HG03095 (cell line): ENCODE measurements at regions not wholly inside any gene's neighbourhood (a gene's known extent, or its start where the extent isn't known, plus 50 kb on each side); places are given as distances from the start of the nearest gene placed in this dataset.

Experiments used
- ATAC-seq: cut with Tn5 transposase; IDR thresholded peaks from one replicate; pipeline ENCODE4 v1.9.1; 2021; ENCODE audit warnings: moderate library complexity; ENCODE audit not compliant: unreplicated experiment

GRCh38 chr5:130731839-130732238, 433.2 kb downstream of the HINT1 start:
- ATAC-seq = no peak

GRCh38 chr5:130729541-130729940, 435.5 kb downstream of the HINT1 start:
- no peak for ATAC-seq

- ATAC-seq = no peak
These were observed 437.2 kb downstream of the HINT1 start for GRCh38 chr5:130727830-130728229.

DNA sequence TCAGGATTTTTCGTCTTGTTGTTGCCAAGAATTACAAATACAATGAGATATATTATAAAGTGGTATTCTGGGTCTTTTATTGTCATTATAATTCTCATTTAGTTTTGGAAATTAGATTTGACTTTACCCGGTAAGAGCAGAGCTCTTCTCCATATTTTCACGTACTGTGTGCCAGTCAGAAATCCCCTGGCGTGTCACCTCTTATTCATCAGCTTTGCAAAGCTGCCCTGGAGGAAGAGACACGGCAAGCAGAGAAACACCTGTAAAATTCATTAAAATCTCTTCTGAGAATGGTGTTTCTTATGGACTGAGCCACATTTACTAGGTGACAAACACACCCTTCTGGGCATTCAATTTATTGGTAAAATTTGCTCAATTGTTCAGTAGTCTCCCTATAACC, 440.4 kb downstream of the HINT1 start:
- no peak for ATAC-seq

DNA sequence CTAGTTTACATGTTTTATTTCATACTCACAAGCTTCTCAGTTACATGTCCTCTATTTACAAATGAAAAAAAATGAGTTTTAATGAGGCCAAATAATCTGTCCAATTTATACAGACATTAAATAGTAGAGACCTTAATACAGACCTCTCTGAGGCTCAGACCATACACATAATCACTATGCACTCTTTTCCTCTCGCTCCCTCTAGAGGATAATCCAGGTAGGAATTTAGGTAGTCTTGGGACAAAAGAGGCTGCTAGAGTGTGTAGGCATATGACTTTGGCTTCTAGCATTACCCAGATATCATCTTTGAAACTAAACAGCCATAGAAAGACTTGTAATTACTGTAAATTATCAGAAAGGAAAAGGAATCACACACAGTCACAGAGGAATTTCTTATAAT, 444.7 kb downstream of the HINT1 start:
- ATAC-seq = no peak

- no peak for ATAC-seq
These were observed 449.5 kb downstream of the HINT1 start for GRCh38 chr5:130715541-130715940.

DNA sequence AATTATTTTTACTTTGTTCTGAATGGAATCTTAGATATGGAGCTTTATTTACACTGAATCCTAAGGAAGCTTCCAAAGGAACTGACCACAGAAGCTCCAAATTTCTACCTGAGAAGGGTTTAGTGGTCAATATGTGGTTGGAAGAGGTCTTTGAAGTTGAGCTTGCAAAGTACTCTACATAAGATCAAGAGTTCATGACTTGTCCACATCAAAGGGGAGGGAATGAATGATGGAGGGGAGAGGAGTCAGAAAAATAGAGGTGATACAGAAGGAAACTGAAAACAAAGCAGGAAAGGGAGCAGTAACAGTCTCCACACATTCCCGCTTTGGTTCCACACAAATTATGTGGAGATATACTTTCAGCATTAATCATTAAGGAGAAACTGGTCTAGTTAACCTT, 450.9 kb downstream of the HINT1 start:
- ATAC-seq = no peak

GRCh38 chr5:130712324-130712723, 452.7 kb downstream of the HINT1 start:
- ATAC-seq = no peak

GRCh38 chr5:130710596-130710995, 454.5 kb downstream of the HINT1 start:
- no peak for ATAC-seq

DNA sequence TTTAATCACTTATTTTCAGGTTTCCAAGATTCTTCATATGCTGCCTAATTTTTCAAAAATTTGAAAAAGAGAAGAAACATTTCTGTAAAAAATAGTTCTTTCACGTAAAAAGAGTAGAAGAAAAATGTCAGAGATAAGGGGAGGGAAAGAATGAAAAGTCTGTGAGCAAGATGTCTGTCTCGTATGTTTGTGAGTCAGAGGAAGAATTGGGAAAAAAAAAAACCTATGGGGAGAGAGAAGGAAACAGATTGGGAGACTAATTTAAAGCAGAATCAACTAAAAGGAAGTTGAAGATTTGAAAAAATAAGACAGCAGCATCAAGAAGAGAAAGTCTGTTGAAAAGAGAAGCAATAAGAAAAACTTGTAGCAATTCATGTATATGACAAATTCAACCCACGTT, 456.3 kb downstream of the HINT1 start:
- ATAC-seq = no peak

GRCh38 chr5:130706696-130707095, 458.4 kb downstream of the HINT1 start:
- ATAC-seq = no peak

- ATAC-seq = no peak
These were observed 459.7 kb downstream of the HINT1 start for GRCh38 chr5:130705368-130705767.

- ATAC-seq = no peak
These were observed 471.5 kb downstream of the HINT1 start for GRCh38 chr5:130693509-130693908.

GRCh38 chr5:130692770-130693169, 472.3 kb downstream of the HINT1 start:
- ATAC-seq = no peak

DNA sequence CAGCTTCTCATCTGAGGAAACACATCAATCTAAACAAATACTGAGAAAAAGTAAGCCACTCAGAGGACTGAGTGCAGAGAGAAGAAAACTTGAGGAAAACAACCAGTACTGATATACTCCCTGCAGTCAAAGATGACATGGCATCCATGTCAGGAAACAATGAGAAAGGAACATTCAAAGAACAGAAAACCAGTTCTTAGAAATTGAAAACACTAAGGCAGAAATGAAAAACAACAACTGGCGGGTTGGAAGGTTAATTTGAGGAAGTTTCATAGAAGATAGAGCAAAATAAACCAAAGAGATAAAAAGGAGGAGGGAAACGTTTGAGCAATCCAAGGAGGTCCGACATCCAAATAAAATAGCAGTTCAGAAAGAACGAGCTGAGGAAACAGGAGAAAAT, 475.2 kb downstream of the HINT1 start:
- no peak for ATAC-seq

DNA sequence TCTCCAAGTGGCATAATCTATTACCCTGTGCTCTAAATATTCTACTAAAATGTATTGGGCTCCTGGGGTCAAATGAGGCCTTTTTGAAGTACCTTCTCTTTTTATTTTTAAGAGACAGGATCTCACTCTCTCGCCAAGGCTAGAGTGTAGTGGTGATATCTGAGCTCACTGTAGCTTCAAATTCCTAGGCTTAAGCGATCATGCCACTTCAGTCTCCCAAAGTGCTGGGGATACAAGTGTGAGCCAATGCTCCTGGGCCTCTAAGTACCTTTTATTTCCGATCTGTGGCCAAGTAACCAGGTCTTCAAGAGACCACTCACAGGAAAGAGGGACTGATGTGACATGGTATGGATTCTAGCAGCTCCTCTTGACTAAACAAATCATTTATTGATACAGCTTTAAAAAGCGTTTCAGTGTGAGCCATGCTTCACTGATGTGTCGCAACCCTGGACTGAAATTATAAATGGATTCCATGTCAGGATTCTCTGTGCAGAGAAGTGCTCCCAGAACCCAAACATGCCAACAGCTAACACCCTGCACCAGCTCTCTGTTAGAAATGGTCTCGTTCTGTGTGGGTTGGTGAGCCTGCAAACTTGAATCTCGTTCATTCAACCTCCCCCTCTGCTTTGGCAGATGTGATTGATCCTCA, 477.8 kb downstream of the HINT1 start:
- no peak for ATAC-seq

DNA sequence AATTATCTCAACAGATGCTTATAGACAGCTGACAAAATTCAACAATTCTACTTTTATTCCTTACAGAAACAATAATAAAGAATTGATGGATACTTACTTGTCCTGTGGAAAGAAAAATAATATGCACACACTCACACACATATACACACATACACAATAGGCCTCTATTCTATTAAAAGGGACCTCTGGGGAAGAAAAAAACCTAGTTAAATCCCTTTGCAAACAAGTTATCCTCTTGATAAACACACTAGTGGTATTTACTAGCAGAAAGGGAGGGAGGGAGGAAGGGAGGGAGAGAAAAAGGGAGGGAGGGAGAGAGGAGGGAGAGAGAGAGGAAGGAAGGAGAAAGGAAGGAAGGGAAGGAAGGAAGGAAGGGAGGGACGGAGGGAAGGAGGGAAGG, 486.4 kb downstream of the HINT1 start:
- ATAC-seq = no peak

DNA sequence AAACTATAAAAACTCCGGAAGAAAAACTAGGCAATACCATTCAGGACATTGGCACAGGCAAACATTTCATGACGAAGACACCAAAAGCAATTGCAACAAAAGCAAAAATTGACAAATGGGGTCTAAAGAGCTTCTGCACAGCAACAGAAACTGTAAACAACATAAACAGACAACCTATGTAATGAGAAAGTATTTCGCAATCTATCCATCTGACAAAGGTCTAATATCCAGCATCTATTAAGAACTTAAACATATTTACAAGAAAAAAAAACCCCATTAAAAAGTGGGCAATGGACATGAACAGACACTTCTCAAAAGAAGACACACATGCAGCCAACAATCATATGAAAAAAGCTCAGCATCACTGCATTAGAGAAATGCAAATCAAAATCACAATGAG, 498.6 kb downstream of the HINT1 start:
- ATAC-seq = no peak

GRCh38 chr5:130652176-130652575, 512.9 kb downstream of the HINT1 start:
- no peak for ATAC-seq

DNA sequence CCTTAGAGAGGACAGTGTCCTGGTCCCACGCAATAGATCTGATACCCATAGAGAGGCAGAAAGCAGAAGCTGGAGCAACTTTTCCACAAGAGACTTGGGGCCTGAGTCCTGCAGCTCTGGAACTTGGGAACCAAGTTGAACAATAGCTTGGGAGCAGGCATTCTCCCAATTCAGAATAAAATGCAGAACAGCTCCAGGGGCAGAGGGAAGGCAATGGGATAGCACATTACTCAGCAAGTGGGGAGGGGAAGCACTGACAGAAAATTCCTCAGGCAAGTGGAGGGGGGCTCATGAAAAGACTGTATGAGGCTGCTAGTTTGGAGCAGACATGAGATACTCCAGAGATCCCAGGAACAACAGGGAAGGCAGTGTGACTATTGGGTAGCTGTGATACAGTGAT, 513.6 kb downstream of the HINT1 start:
- ATAC-seq = no peak

DNA sequence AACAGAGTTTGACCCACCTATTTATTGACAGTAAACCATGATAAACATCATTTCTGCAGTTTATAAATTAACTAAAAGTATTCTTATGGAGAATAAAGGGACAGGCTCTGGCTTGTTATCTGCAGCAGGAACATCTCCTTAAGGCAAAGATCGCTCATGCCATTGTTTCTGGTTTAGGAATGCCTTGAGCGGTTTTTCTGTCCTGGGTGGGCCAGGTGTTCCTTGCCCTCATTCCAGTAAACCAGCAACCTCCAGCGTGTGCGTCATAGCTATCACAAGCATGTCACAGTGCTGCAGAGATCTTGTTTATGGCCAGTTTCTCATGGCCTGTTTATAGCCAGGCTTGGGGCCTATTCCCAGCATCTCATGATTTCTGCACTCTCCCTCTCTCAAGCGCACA, 521.7 kb downstream of the HINT1 start:
- ATAC-seq = no peak

GRCh38 chr5:130642461-130642860, 522.6 kb downstream of the HINT1 start:
- no peak for ATAC-seq

DNA sequence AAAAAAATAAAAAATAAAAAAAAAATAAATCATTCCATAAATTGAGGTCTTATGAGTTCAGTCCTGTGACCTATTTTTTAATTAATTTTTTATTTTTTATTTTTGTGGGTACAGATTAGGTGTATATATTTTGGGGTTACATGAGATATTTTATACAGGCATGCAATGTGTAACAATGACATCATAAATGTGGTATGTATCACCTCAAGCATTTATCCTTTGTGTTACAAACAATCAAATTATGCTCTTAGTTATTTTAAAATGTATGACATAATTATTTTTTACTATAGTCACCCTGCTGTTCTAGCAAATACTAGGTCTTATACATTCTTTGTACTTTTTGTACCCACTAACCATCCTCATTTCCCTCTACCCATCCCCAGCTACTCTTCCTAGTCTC, 537.9 kb downstream of the HINT1 start:
- no peak for ATAC-seq
